HG03159 (cell line): ENCODE measurements at regions not wholly inside any gene's neighbourhood (a gene's known extent, or its start where the extent isn't known, plus 50 kb on each side); places are given as distances from the start of the nearest gene placed in this dataset.

ENCODE experiments used
- ATAC-seq: cut with Tn5 transposase; IDR thresholded peaks from one replicate; pipeline ENCODE4 v1.9.1; 2021; ENCODE audit warnings: mild to moderate bottlenecking, moderate library complexity; ENCODE audit not compliant: unreplicated experiment

- ATAC-seq, result no peak
These were observed 406.2 kb upstream of the ZNF608 start for GRCh38 chr5:125152461-125153189.

GRCh38 chr5:125153231-125153630 is 406.8 kb upstream of the ZNF608 start:
- no peak for ATAC-seq

- ATAC-seq, result no peak
These were observed 408.1 kb upstream of the ZNF608 start for GRCh38 chr5:125154301-125155110.

- no peak for ATAC-seq
These were observed 414.5 kb upstream of the ZNF608 start for GRCh38 chr5:125160787-125161502.

GRCh38 chr5:125162714-125163113 is 416.3 kb upstream of the ZNF608 start:
- no peak for ATAC-seq

- no peak for ATAC-seq
These were observed 423.0 kb upstream of the ZNF608 start for GRCh38 chr5:125169396-125169795.

- no peak for ATAC-seq
These were observed 425.2 kb upstream of the ZNF608 start for GRCh38 chr5:125171641-125172040.

- no peak for ATAC-seq
These were observed 429.0 kb upstream of the ZNF608 start for GRCh38 chr5:125175348-125176004.

- no peak for ATAC-seq
These were observed 429.6 kb upstream of the ZNF608 start for GRCh38 chr5:125176005-125176390.

- ATAC-seq, result no peak
These were observed 430.9 kb upstream of the ZNF608 start for GRCh38 chr5:125177340-125177739.

GRCh38 chr5:125179612-125180011 is 433.2 kb upstream of the ZNF608 start:
- ATAC-seq, result no peak

GRCh38 chr5:125180231-125180829 is 433.9 kb upstream of the ZNF608 start:
- no peak for ATAC-seq

GRCh38 chr5:125181159-125181558 is 434.7 kb upstream of the ZNF608 start:
- no peak for ATAC-seq

GRCh38 chr5:125181955-125182354 is 435.5 kb upstream of the ZNF608 start:
- ATAC-seq, result no peak

GRCh38 chr5:125185740-125186139 is 439.3 kb upstream of the ZNF608 start:
- ATAC-seq, result no peak

GRCh38 chr5:125186911-125187375 is 440.5 kb upstream of the ZNF608 start:
- ATAC-seq, result no peak

- ATAC-seq, result no peak
These were observed 443.1 kb upstream of the ZNF608 start for GRCh38 chr5:125189531-125189941.

GRCh38 chr5:125190232-125191087 is 444.0 kb upstream of the ZNF608 start:
- ATAC-seq, result no peak

- ATAC-seq, result no peak
These were observed 448.4 kb upstream of the ZNF608 start for GRCh38 chr5:125194883-125195282.
